CD4-positive, alpha-beta memory T cell (primary cell): ENCODE measurements at regions not wholly inside any gene's neighbourhood (a gene's known extent, or its start where the extent isn't known, plus 50 kb on each side); places are given as distances from the start of the nearest gene placed in this dataset.

Experiments
- CTCF ChIA-PET: fragments of 350-600 bp; sonication (Branson Sonifier 250); formaldehyde crosslinking; loops from one replicate; lab custom pipeline; 2021; ENCODE audit warnings: inconsistent platforms; ENCODE audit not compliant: partially characterized antibody; lab: Charles Lee
- POLR2A ChIA-PET: fragments of 350-600 bp; sonication (Branson Sonifier 250); formaldehyde crosslinking; loops from one replicate; lab custom pipeline; 2021; ENCODE audit not compliant: partially characterized antibody; lab: Charles Lee
- DNase-seq, 5 donors: peaks; one replicate each; pipeline versions ENCODE4 v3.0.0 to v3.0.0-alpha.2; 2020 to 2022; ENCODE audit warnings: mixed read lengths in 1 of 5
- H3K27ac ChIP-seq: one replicate; pipeline ENCODE4 v1.7.0; 2013; ENCODE audit warnings: low read depth, low read length
- H3K27me3 ChIP-seq: 2 replicates; pipeline ENCODE4 v1.7.0; 2013; ENCODE audit warnings: mild to moderate bottlenecking, low read length, moderate library complexity; ENCODE audit not compliant: insufficient read depth
- H3K36me3 ChIP-seq: 2 replicates; pipeline ENCODE4 v1.7.0; 2013; ENCODE audit warnings: mild to moderate bottlenecking, low read length, moderate library complexity; ENCODE audit not compliant: insufficient read depth
- H3K4me1 ChIP-seq: 2 replicates; pipeline ENCODE4 v1.7.0; 2013; ENCODE audit warnings: mild to moderate bottlenecking, low read length, moderate library complexity; ENCODE audit not compliant: insufficient read depth
- H3K4me3 ChIP-seq, 2 donors: one replicate each; pipeline ENCODE4 v1.7.0; 2013; ENCODE audit warnings: low read length in 2 of 2, mild to moderate bottlenecking in 1 of 2
- H3K9me3 ChIP-seq, 2 donors: one replicate each; pipeline ENCODE4 v1.7.0; 2013; ENCODE audit warnings: low read length in 2 of 2, control low read depth in 1 of 2; ENCODE audit not compliant: control insufficient read depth in 1 of 2
- H3K27ac Mint-ChIP-seq, 7 donors: one replicate each; pipeline ENCODE4 v1.8.0; 2020 to 2021; ENCODE audit warnings: mixed read lengths in 7 of 7, mild to moderate bottlenecking in 6 of 7, inconsistent platforms in 3 of 7, moderate library complexity in 3 of 7
- H3K27me3 Mint-ChIP-seq, 2 donors: one replicate each; pipeline ENCODE4 v1.8.0; 2020 to 2021; ENCODE audit warnings: mixed read lengths in 2 of 2
- H3K36me3 Mint-ChIP-seq, 2 donors: one replicate each; pipeline ENCODE4 v1.8.0; 2020 to 2021; ENCODE audit warnings: mixed read lengths in 2 of 2, inconsistent platforms in 1 of 2, mild to moderate bottlenecking in 1 of 2
- H3K4me1 Mint-ChIP-seq, 4 donors: one replicate each; pipeline ENCODE4 v1.8.0; 2020 to 2021; ENCODE audit warnings: mixed read lengths in 4 of 4, mild to moderate bottlenecking in 1 of 4
- H3K4me3 Mint-ChIP-seq, 8 donors: one replicate each; pipeline ENCODE4 v1.8.0; 2020 to 2021; ENCODE audit warnings: mixed read lengths in 8 of 8, mild to moderate bottlenecking in 7 of 8, moderate library complexity in 6 of 8, inconsistent platforms in 3 of 8
- H3K9me3 Mint-ChIP-seq, 8 donors: one replicate each; pipeline ENCODE4 v1.8.0; 2020 to 2021; ENCODE audit warnings: mixed read lengths in 8 of 8, mild to moderate bottlenecking in 5 of 8, inconsistent platforms in 3 of 8, moderate library complexity in 1 of 8
- intact Hi-C: fragments of 100-400 bp; cut with micrococcal nuclease; formaldehyde crosslinking; loops from one replicate; pipeline ENCODE4 v1.15.1; 2023

- Mint-ChIP-seq H3K9me3 (no peaks in the 10 kb centered on the region), H3K27me3 (no peaks in the 10 kb centered on the region), H3K36me3 (no peaks in the 10 kb centered on the region), H3K4me1 (peaks cover 24 to 44% (median 34%) of the 10 kb centered on the region in 4 donors), H3K4me3 (peak overlapping the region in 2 of 8 donors; percentile 38 to 53), H3K27ac (peak overlapping the region; percentile 36 to 95 (median 74))
- POLR2A ChIA-PET: interaction anchor here (1.4 kb wide), 1 partner anchor 87 kb away, joined by 3 read pairs; the partner anchor contains the start of gene KLF13
- H3K4me3 ChIP-seq: no peak overlapping the region
- no peak overlapping the region for H3K27ac ChIP-seq
- no peaks in the 10 kb centered on the region for H3K36me3 ChIP-seq
- H3K9me3 ChIP-seq: no peaks in the 10 kb centered on the region
- no peak for DNase-seq
- H3K27me3 ChIP-seq: no peaks in the 10 kb centered on the region
- CTCF ChIA-PET: interaction anchor here (0.9 to 1.3 kb wide), 4 partner anchors 21 to 251 kb away, joined by 3 to 4 read pairs (median 4); no protein-coding TSS in a partner anchor
- H3K4me1 ChIP-seq: peaks cover 29% of the 10 kb centered on the region
- intact Hi-C loops: no loop called here
Measured at GRCh38 chr15:31239409-31239808, 87.2 kb upstream of the KLF13 start.

- Mint-ChIP-seq H3K4me1 (peaks cover 24 to 50% (median 35%) of the 10 kb centered on the region in 4 donors), H3K27me3 (no peaks in the 10 kb centered on the region), H3K27ac (peak overlapping the region in 6 of 7 donors; percentile 79 to 98 (median 94)), H3K9me3 (no peaks in the 10 kb centered on the region), H3K4me3 (peak overlapping the region in 5 of 8 donors; percentile 41 to 73 (median 63)), H3K36me3 (no peaks in the 10 kb centered on the region)
- intact Hi-C loops: loop anchor here (1.0 kb wide), 2 partner anchors 22 to 26 kb away; no protein-coding TSS in a partner anchor
- Histone ChIP-seq H3K36me3 (no peaks in the 10 kb centered on the region), H3K27me3 (no peaks in the 10 kb centered on the region), H3K4me1 (peaks cover 29% of the 10 kb centered on the region), H3K9me3 (no peaks in the 10 kb centered on the region), H3K4me3 (no peak overlapping the region), H3K27ac (peak overlapping the region; percentile 0)
- CTCF ChIA-PET: interaction anchor here (0.6 to 2.0 kb wide), 9 partner anchors 9 to 246 kb away, joined by 3 to 7 read pairs (median 4); no protein-coding TSS in a partner anchor
- POLR2A ChIA-PET: interaction anchor here (0.6 to 3.1 kb wide), 12 partner anchors 12 to 193 kb away, joined by 3 to 34 read pairs (median 4); partner anchors contain the start of gene KLF13
- peak in 4 of 5 donors; percentile 54 to 83 (median 74) for DNase-seq
Measured at GRCh38 chr15:31241888-31242522, 84.6 kb upstream of the KLF13 start.

- H3K27ac Mint-ChIP-seq: peak overlapping the region in 4 of 7 donors; percentile 60 to 75 (median 64)
- H3K4me3 Mint-ChIP-seq: no peak overlapping the region
- no peaks in the 10 kb centered on the region for H3K36me3 Mint-ChIP-seq
- Histone ChIP-seq H3K4me1 (peaks cover 23% of the 10 kb centered on the region), H3K9me3 (no peaks in the 10 kb centered on the region), H3K36me3 (no peaks in the 10 kb centered on the region), H3K27ac (no peak overlapping the region), H3K4me3 (no peak overlapping the region), H3K27me3 (no peaks in the 10 kb centered on the region)
- intact Hi-C loops: no loop called here
- no peak for DNase-seq
- no peaks in the 10 kb centered on the region for H3K27me3 Mint-ChIP-seq
- ChIA-PET POLR2A (interaction anchor here (1.0 kb wide), 1 partner anchor 19 kb away, joined by 6 read pairs; no protein-coding TSS in a partner anchor), CTCF (no interaction called here)
- H3K4me1 Mint-ChIP-seq: peaks cover 18 to 42% (median 28%) of the 10 kb centered on the region in 4 donors
- no peaks in the 10 kb centered on the region for H3K9me3 Mint-ChIP-seq
Measured at GRCh38 chr15:31243895-31244294, 82.7 kb upstream of the KLF13 start.

- no peak overlapping the region for H3K4me3 ChIP-seq
- H3K4me1 ChIP-seq: peaks cover 14% of the 10 kb centered on the region
- DNase-seq: no peak
- no peaks in the 10 kb centered on the region for H3K27me3 ChIP-seq
- intact Hi-C loops: no loop called here
- H3K27ac ChIP-seq: no peak overlapping the region
- Mint-ChIP-seq H3K9me3 (no peaks in the 10 kb centered on the region), H3K27ac (peak overlapping the region in 2 of 7 donors; percentile 57 to 66), H3K4me3 (peak overlapping the region in 1 of 8 donors; percentile 26), H3K36me3 (no peaks in the 10 kb centered on the region), H3K4me1 (peaks cover 12 to 32% (median 21%) of the 10 kb centered on the region in 4 donors), H3K27me3 (no peaks in the 10 kb centered on the region)
- ChIA-PET POLR2A (interaction anchor here (1.0 to 1.4 kb wide), 2 partner anchors 18 to 21 kb away, joined by 4 to 6 read pairs; no protein-coding TSS in a partner anchor), CTCF (interaction anchor here (1.2 kb wide), 1 partner anchor 19 kb away, joined by 3 read pairs; no protein-coding TSS in a partner anchor)
- H3K36me3 ChIP-seq: no peaks in the 10 kb centered on the region
- no peaks in the 10 kb centered on the region for H3K9me3 ChIP-seq
Measured at GRCh38 chr15:31245135-31245689, 81.4 kb upstream of the KLF13 start.

GRCh38 chr15:31245756-31246155 lies 80.9 kb upstream of the KLF13 start:
- ChIA-PET CTCF (interaction anchor here (1.2 to 1.7 kb wide), 2 partner anchors 10 to 19 kb away, joined by 3 to 7 read pairs; no protein-coding TSS in a partner anchor), POLR2A (interaction anchor here (0.8 to 1.4 kb wide), 3 partner anchors 14 to 189 kb away, joined by 3 to 4 read pairs (median 3); no protein-coding TSS in a partner anchor)
- H3K4me3 Mint-ChIP-seq: no peak overlapping the region
- no peaks in the 10 kb centered on the region for H3K27me3 Mint-ChIP-seq
- Histone ChIP-seq H3K4me1 (peaks cover 14% of the 10 kb centered on the region), H3K9me3 (no peaks in the 10 kb centered on the region), H3K27me3 (no peaks in the 10 kb centered on the region), H3K36me3 (no peaks in the 10 kb centered on the region), H3K27ac (no peak overlapping the region), H3K4me3 (no peak overlapping the region)
- DNase-seq: no peak
- H3K36me3 Mint-ChIP-seq: no peaks in the 10 kb centered on the region
- intact Hi-C loops: no loop called here
- no peaks in the 10 kb centered on the region for H3K9me3 Mint-ChIP-seq
- H3K4me1 Mint-ChIP-seq: peaks cover 12 to 27% (median 17%) of the 10 kb centered on the region in 4 donors
- H3K27ac Mint-ChIP-seq: peak overlapping the region in 2 of 7 donors; percentile 21 to 35

GRCh38 chr15:31247404-31247803 lies 79.2 kb upstream of the KLF13 start:
- Mint-ChIP-seq H3K4me3 (no peak overlapping the region), H3K36me3 (no peaks in the 10 kb centered on the region), H3K27ac (peak overlapping the region in 1 of 7 donors; percentile 13), H3K27me3 (no peaks in the 10 kb centered on the region), H3K4me1 (peaks cover 0 to 13% (median 4%) of the 10 kb centered on the region in 4 donors), H3K9me3 (no peaks in the 10 kb centered on the region)
- intact Hi-C loops: no loop called here
- no peaks in the 10 kb centered on the region for H3K27me3 ChIP-seq
- no peaks in the 10 kb centered on the region for H3K9me3 ChIP-seq
- no peak overlapping the region for H3K4me3 ChIP-seq
- H3K4me1 ChIP-seq: peaks cover under 1% of the 10 kb centered on the region
- no peak overlapping the region for H3K27ac ChIP-seq
- no peaks in the 10 kb centered on the region for H3K36me3 ChIP-seq
- POLR2A ChIA-PET: interaction anchor here (1.0 to 1.8 kb wide), 2 partner anchors 13 to 17 kb away, joined by 3 to 4 read pairs; no protein-coding TSS in a partner anchor
- CTCF ChIA-PET: interaction anchor here (1.7 kb wide), 1 partner anchor 9 kb away, joined by 7 read pairs; no protein-coding TSS in a partner anchor
- DNase-seq: no peak

GRCh38 chr15:31248263-31248662 lies 78.4 kb upstream of the KLF13 start:
- Mint-ChIP-seq H3K27ac (peak overlapping the region in 1 of 7 donors; percentile 31), H3K9me3 (no peaks in the 10 kb centered on the region), H3K4me3 (no peak overlapping the region), H3K27me3 (no peaks in the 10 kb centered on the region), H3K36me3 (no peaks in the 10 kb centered on the region), H3K4me1 (peaks cover 0 to 12% (median 2%) of the 10 kb centered on the region in 4 donors)
- intact Hi-C loops: no loop called here
- H3K4me3 ChIP-seq: no peak overlapping the region
- H3K4me1 ChIP-seq: no peaks in the 10 kb centered on the region
- POLR2A ChIA-PET: interaction anchor here (1.0 kb wide), 1 partner anchor 12 kb away, joined by 3 read pairs; no protein-coding TSS in a partner anchor
- H3K27me3 ChIP-seq: no peaks in the 10 kb centered on the region
- CTCF ChIA-PET: no interaction called here
- no peaks in the 10 kb centered on the region for H3K36me3 ChIP-seq
- H3K9me3 ChIP-seq: no peaks in the 10 kb centered on the region
- DNase-seq: no peak
- no peak overlapping the region for H3K27ac ChIP-seq
